SK-N-SH (cell line): ENCODE measurements at regions not wholly inside any gene's neighbourhood (a gene's known extent, or its start where the extent isn't known, plus 50 kb on each side); places are given as distances from the start of the nearest gene placed in this dataset.

Experiments used
- CTCF ChIA-PET: fragments of 300-600, 350-600 bp; formaldehyde crosslinking; extraction: SDS; loops from one replicate; lab custom pipeline; 2021; lab: Yijun Ruan, JAX
- POLR2A ChIA-PET: fragments of 350-600 bp; sonication (Branson Sonifier 250); formaldehyde crosslinking; extraction: SDS; loops from one replicate; lab custom pipeline; 2020; ENCODE audit warnings: antibody characterized with exemption, inconsistent platforms; lab: Yijun Ruan, JAX
- DNase-seq: peaks from one replicate; pipeline ENCODE4 v3.0.0; 2012
- H2AFZ ChIP-seq: fragments of 200-600 bp; sonication (generic); 2 replicates; pipeline ENCODE4 v1.8.1; 2016; ENCODE audit warnings: antibody characterized with exemption, mild to moderate bottlenecking, low read depth
- H3F3A ChIP-seq: fragments of 200-600 bp; sonication (generic); replicated peaks from 2 replicates; pipeline ENCODE3; 2016; ENCODE audit warnings: antibody characterized with exemption, mild to moderate bottlenecking; ENCODE audit not compliant: insufficient read depth
- H3K27ac ChIP-seq, 2 experiments: fragments of 200-500 bp in 1 of 2; fragments of 200-600 bp in 1 of 2; sonication (Bioruptor generic) in 1 of 2; sonication (generic), shearing (Covaris generic) in 1 of 2; 2 replicates each; pipeline versions ENCODE4 v1.5.1 to v1.6.1; 2014 to 2016; ENCODE audit warnings: low read depth in 2 of 2, inconsistent platforms in 1 of 2, low read length in 1 of 2, mild to moderate bottlenecking in 1 of 2, mixed read lengths in 1 of 2
- H3K27me3 ChIP-seq: fragments of 200-600 bp; sonication (generic), shearing (Covaris generic); 2 replicates; pipeline ENCODE4 v1.6.1; 2016; ENCODE audit warnings: mixed run types; ENCODE audit not compliant: insufficient read depth
- H3K36me3 ChIP-seq, 2 experiments: fragments of 200-500 bp in 1 of 2; fragments of 200-600 bp in 1 of 2; sonication (Bioruptor generic) in 1 of 2; sonication (generic) in 1 of 2; replicated peaks in 1 of 2; 2 replicates each; pipeline versions ENCODE3 to v1.5.1; 2014 to 2016; ENCODE audit warnings: low read length in 1 of 2, mild to moderate bottlenecking in 1 of 2; ENCODE audit not compliant: insufficient read depth in 2 of 2, control insufficient read depth in 1 of 2
- H3K4me1 ChIP-seq, 2 experiments: fragments of 200-500 bp in 1 of 2; fragments of 200-600 bp in 1 of 2; sonication (Bioruptor generic) in 1 of 2; sonication (generic), shearing (Covaris generic) in 1 of 2; 2 replicates each; pipeline versions ENCODE4 v1.5.1 to v1.6.1; 2014 to 2016; ENCODE audit warnings: low read depth in 1 of 2, low read length in 1 of 2, mixed run types in 1 of 2; ENCODE audit not compliant: insufficient read depth in 2 of 2, control insufficient read depth in 1 of 2
- H3K4me2 ChIP-seq: fragments of 200-600 bp; sonication (generic), shearing (Covaris generic); 2 replicates; pipeline ENCODE4 v1.6.1; 2017; ENCODE audit warnings: mixed run types
- H3K4me3 ChIP-seq, 2 experiments: fragments of 200-500 bp in 1 of 2; fragments of 200-600 bp in 1 of 2; sonication (Bioruptor generic) in 1 of 2; sonication (generic), shearing (Covaris generic) in 1 of 2; 2 replicates each; pipeline versions ENCODE4 v1.5.1 to v1.8.1; 2014 to 2016; ENCODE audit warnings: low read depth in 2 of 2, inconsistent platforms in 1 of 2, low read length in 1 of 2, mild to moderate bottlenecking in 1 of 2, mixed read lengths in 1 of 2, moderate library complexity in 1 of 2
- H3K79me2 ChIP-seq: fragments of 200-600 bp; sonication (generic); 2 replicates; pipeline ENCODE4 v1.8.1; 2017; ENCODE audit warnings: mild to moderate bottlenecking; ENCODE audit not compliant: insufficient read depth
- H3K9ac ChIP-seq: fragments of 200-600 bp; sonication (generic); 2 replicates; pipeline ENCODE4 v1.6.1; 2017; ENCODE audit warnings: mixed run types
- H3K9me2 ChIP-seq: fragments of 200-600 bp; sonication (generic); 2 replicates; pipeline ENCODE4 v1.6.1; 2017; ENCODE audit warnings: mixed run types
- H3K9me3 ChIP-seq: fragments of 200-600 bp; sonication (generic); 2 replicates; pipeline ENCODE4 v1.6.1; 2017; ENCODE audit warnings: mixed run types, mild to moderate bottlenecking, moderate library complexity
- H4K20me1 ChIP-seq: fragments of 200-600 bp; sonication (generic); 2 replicates; pipeline ENCODE4 v1.6.1; 2017; ENCODE audit warnings: mild to moderate bottlenecking, mixed run types; ENCODE audit not compliant: insufficient read depth
- CHD2 ChIP-seq: fragments of 150-350 bp; IDR thresholded peaks from 2 replicates; pipeline ENCODE4 v1.6.1; 2018; ENCODE audit warnings: low read length; ENCODE audit not compliant: partially characterized antibody
- EP300 ChIP-seq, 2 experiments: IDR thresholded peaks; 2 replicates each; pipeline versions ENCODE4 v1.4.0 to v1.6.1; 2012; ENCODE audit warnings: borderline replicate concordance in 1 of 2, low read depth in 1 of 2, low read length in 1 of 2
- EZH2phosphoT487 ChIP-seq: fragments of 200-600 bp; sonication (generic); IDR thresholded peaks from 2 replicates; pipeline ENCODE4 v1.6.1; 2017; ENCODE audit warnings: low read depth, mixed run types, mild to moderate bottlenecking, antibody characterized with exemption, moderate library complexity, borderline replicate concordance
- FOSL2 ChIP-seq: IDR thresholded peaks from 2 replicates; pipeline ENCODE4 v1.4.0; 2012; ENCODE audit warnings: low read depth, mild to moderate bottlenecking, moderate library complexity, borderline replicate concordance
- FOXJ3 ChIP-seq: sonication (generic); formaldehyde crosslinking; IDR thresholded peaks from 2 replicates; pipeline ENCODE4 v1.5.1; 2020; ENCODE audit warnings: mild to moderate bottlenecking, missing genetic modification reagents
- FOXM1 ChIP-seq: IDR thresholded peaks from 2 replicates; pipeline ENCODE4 v1.4.0; 2012; ENCODE audit warnings: low read depth, mild to moderate bottlenecking
- GABPA ChIP-seq: IDR thresholded peaks from 2 replicates; pipeline ENCODE4 v1.4.0; 2012; ENCODE audit warnings: low read depth, mild to moderate bottlenecking
- GATA2 ChIP-seq: sonication (generic); formaldehyde crosslinking; IDR thresholded peaks from 2 replicates; pipeline ENCODE4 v1.5.0; 2020; ENCODE audit warnings: mild to moderate bottlenecking, missing genetic modification reagents
- JUND ChIP-seq: IDR thresholded peaks from 2 replicates; pipeline ENCODE4 v1.4.0; 2012
- MEF2A ChIP-seq: IDR thresholded peaks from 2 replicates; pipeline ENCODE4 v1.4.0; 2012; ENCODE audit warnings: low read depth, borderline replicate concordance
- NRF1 ChIP-seq: IDR thresholded peaks from 2 replicates; pipeline ENCODE4 v1.6.1; 2012; ENCODE audit warnings: low read depth, mild to moderate bottlenecking, low read length
- RCOR1 ChIP-seq: fragments of 150-350 bp; IDR thresholded peaks from 2 replicates; pipeline ENCODE4 v1.6.1; 2017; ENCODE audit warnings: antibody characterized with exemption, low read length
- RFX5 ChIP-seq: IDR thresholded peaks from 2 replicates; pipeline ENCODE4 v1.6.1; 2012; ENCODE audit warnings: mild to moderate bottlenecking, improper control_type of control experiment, low read length
- TAF1 ChIP-seq: IDR thresholded peaks from 2 replicates; pipeline ENCODE4 v1.6.1; 2012; ENCODE audit warnings: low read depth, mild to moderate bottlenecking, low read length, moderate library complexity, borderline replicate concordance
- TEAD4 ChIP-seq: IDR thresholded peaks from 2 replicates; pipeline ENCODE4 v1.4.0; 2012; ENCODE audit warnings: mild to moderate bottlenecking, borderline replicate concordance; ENCODE audit not compliant: insufficient read depth
- YY1 ChIP-seq: IDR thresholded peaks from 2 replicates; pipeline ENCODE4 v1.4.0; 2012; ENCODE audit warnings: low read depth, mild to moderate bottlenecking
- WGBS: methylation state at CpG from one replicate; pipeline ENCODE4 v1.1.6; 2017; ENCODE audit warnings: low lambda C conversion rate; 5-methylcytosine and 5-hydroxymethylcytosine counted together
- TF ChIP-seq, protein P1 (sequence below): IDR thresholded peaks from 2 replicates; pipeline ENCODE4 v1.4.0; 2012; ENCODE audit warnings: low read depth, borderline replicate concordance
- TF ChIP-seq, protein P2 (sequence below): fragments of 200-600 bp; sonication (generic); IDR thresholded peaks from 2 replicates; pipeline ENCODE4 v1.6.1; 2017; ENCODE audit warnings: antibody characterized with exemption, mild to moderate bottlenecking, moderate library complexity
- TF ChIP-seq, protein P3 (sequence below): IDR thresholded peaks from 2 replicates; pipeline ENCODE4 v1.6.1; 2012; ENCODE audit warnings: mild to moderate bottlenecking, low read depth, low read length, moderate library complexity
- TF ChIP-seq, protein P4 (sequence below): fragments of 150-350 bp; IDR thresholded peaks from 2 replicates; pipeline ENCODE4 v1.6.1; 2016; ENCODE audit warnings: mild to moderate bottlenecking, low read depth, low read length

DNA sequence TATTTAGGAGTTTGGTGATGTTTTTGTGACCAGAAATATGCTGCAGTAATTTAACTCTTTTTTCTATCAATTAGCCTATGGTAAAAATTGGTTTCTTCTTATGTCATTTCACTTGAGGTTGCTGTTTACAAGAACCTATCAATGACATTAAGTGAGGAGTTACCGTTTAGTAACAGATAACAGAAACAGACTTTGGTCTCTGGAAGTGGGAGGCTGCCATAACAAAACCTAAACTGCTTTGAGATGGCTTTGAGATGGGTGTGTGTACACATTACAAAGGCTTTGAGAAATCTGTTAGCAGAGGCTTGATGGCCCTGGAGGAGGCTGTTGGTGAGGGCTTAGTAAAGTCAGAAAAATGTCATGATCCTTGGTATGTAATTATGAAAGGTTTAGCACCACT, 90.0 kb downstream of the TMEM114 start:
- no peaks in the 10 kb centered on the region for H3F3A ChIP-seq
- H3K9me3 ChIP-seq: no peaks in the 10 kb centered on the region
- H3K4me3 ChIP-seq: no peak overlapping the region
- H3K9me2 ChIP-seq: no peaks in the 10 kb centered on the region
- ChIA-PET POLR2A (no interaction called here), CTCF (no interaction called here)
- 6% methylated on average over 1 of the region's 1 CpG for WGBS
- no peak for DNase-seq
- no peak overlapping the region for H3K9ac ChIP-seq
- H4K20me1 ChIP-seq: no peaks in the 10 kb centered on the region
- no peaks in the 10 kb centered on the region for H3K79me2 ChIP-seq
- no peaks in the 10 kb centered on the region for H3K36me3 ChIP-seq
- H3K27me3 ChIP-seq: no peaks in the 10 kb centered on the region
- TF ChIP-seq EZH2phosphoT487: no peak
- TF ChIP-seq TEAD4: no peak
- TF ChIP-seq FOXJ3: no peak
- TF ChIP-seq, protein P1, sequence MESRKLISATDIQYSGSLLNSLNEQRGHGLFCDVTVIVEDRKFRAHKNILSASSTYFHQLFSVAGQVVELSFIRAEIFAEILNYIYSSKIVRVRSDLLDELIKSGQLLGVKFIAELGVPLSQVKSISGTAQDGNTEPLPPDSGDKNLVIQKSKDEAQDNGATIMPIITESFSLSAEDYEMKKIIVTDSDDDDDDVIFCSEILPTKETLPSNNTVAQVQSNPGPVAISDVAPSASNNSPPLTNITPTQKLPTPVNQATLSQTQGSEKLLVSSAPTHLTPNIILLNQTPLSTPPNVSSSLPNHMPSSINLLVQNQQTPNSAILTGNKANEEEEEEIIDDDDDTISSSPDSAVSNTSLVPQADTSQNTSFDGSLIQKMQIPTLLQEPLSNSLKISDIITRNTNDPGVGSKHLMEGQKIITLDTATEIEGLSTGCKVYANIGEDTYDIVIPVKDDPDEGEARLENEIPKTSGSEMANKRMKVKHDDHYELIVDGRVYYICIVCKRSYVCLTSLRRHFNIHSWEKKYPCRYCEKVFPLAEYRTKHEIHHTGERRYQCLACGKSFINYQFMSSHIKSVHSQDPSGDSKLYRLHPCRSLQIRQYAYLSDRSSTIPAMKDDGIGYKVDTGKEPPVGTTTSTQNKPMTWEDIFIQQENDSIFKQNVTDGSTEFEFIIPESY: no peak
- TF ChIP-seq RFX5: no peak
- no peak for TF ChIP-seq FOXM1
- TF ChIP-seq EP300 (IDR thresholded peaks at IDR 0.05; ENCODE audit: borderline replicate concordance in 1 of 2, low read depth in 1 of 2, low read length in 1 of 2): no peak
- TF ChIP-seq YY1: no peak
- TF ChIP-seq GATA2 (CRISPR knock-in tag): no peak
- TF ChIP-seq, protein P2, sequence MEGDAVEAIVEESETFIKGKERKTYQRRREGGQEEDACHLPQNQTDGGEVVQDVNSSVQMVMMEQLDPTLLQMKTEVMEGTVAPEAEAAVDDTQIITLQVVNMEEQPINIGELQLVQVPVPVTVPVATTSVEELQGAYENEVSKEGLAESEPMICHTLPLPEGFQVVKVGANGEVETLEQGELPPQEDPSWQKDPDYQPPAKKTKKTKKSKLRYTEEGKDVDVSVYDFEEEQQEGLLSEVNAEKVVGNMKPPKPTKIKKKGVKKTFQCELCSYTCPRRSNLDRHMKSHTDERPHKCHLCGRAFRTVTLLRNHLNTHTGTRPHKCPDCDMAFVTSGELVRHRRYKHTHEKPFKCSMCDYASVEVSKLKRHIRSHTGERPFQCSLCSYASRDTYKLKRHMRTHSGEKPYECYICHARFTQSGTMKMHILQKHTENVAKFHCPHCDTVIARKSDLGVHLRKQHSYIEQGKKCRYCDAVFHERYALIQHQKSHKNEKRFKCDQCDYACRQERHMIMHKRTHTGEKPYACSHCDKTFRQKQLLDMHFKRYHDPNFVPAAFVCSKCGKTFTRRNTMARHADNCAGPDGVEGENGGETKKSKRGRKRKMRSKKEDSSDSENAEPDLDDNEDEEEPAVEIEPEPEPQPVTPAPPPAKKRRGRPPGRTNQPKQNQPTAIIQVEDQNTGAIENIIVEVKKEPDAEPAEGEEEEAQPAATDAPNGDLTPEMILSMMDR: no peak
- no peak for TF ChIP-seq MEF2A
- no peak for TF ChIP-seq JUND
- no peak for TF ChIP-seq FOSL2
- TF ChIP-seq RCOR1: no peak
- no peak for TF ChIP-seq NRF1
- no peak for TF ChIP-seq CHD2
- TF ChIP-seq GABPA: no peak
- TF ChIP-seq, protein P3, sequence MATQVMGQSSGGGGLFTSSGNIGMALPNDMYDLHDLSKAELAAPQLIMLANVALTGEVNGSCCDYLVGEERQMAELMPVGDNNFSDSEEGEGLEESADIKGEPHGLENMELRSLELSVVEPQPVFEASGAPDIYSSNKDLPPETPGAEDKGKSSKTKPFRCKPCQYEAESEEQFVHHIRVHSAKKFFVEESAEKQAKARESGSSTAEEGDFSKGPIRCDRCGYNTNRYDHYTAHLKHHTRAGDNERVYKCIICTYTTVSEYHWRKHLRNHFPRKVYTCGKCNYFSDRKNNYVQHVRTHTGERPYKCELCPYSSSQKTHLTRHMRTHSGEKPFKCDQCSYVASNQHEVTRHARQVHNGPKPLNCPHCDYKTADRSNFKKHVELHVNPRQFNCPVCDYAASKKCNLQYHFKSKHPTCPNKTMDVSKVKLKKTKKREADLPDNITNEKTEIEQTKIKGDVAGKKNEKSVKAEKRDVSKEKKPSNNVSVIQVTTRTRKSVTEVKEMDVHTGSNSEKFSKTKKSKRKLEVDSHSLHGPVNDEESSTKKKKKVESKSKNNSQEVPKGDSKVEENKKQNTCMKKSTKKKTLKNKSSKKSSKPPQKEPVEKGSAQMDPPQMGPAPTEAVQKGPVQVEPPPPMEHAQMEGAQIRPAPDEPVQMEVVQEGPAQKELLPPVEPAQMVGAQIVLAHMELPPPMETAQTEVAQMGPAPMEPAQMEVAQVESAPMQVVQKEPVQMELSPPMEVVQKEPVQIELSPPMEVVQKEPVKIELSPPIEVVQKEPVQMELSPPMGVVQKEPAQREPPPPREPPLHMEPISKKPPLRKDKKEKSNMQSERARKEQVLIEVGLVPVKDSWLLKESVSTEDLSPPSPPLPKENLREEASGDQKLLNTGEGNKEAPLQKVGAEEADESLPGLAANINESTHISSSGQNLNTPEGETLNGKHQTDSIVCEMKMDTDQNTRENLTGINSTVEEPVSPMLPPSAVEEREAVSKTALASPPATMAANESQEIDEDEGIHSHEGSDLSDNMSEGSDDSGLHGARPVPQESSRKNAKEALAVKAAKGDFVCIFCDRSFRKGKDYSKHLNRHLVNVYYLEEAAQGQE: no peak
- no peak for TF ChIP-seq TAF1
- TF ChIP-seq, protein P4, sequence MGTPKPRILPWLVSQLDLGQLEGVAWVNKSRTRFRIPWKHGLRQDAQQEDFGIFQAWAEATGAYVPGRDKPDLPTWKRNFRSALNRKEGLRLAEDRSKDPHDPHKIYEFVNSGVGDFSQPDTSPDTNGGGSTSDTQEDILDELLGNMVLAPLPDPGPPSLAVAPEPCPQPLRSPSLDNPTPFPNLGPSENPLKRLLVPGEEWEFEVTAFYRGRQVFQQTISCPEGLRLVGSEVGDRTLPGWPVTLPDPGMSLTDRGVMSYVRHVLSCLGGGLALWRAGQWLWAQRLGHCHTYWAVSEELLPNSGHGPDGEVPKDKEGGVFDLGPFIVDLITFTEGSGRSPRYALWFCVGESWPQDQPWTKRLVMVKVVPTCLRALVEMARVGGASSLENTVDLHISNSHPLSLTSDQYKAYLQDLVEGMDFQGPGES: no peak
- no peak overlapping the region for H3K27ac ChIP-seq
- H3K4me2 ChIP-seq: no peak overlapping the region
- H2AFZ ChIP-seq: no peak overlapping the region
- no peaks in the 10 kb centered on the region for H3K4me1 ChIP-seq
